Trophoblast cell (in vitro differentiated cells and primary cell): ENCODE measurements at regions not wholly inside any gene's neighbourhood (a gene's known extent, or its start where the extent isn't known, plus 50 kb on each side); places are given as distances from the start of the nearest gene placed in this dataset.

Experiments used
- DNase-seq, 2 donors: peaks; one replicate each; pipeline ENCODE4 v3.0.0-alpha.2; 2016
- H2AFZ ChIP-seq: 2 replicates; pipeline ENCODE4 v1.6.1; 2013; ENCODE audit warnings: low read length, moderate library complexity, mild to moderate bottlenecking; ENCODE audit not compliant: insufficient read depth, poor library complexity
- H2AK5ac ChIP-seq: 2 replicates; pipeline ENCODE4 v1.6.1; 2013; ENCODE audit warnings: mild to moderate bottlenecking, low read length
- H2BK120ac ChIP-seq: 2 replicates; pipeline ENCODE4 v1.6.1; 2013; ENCODE audit warnings: low read length, mild to moderate bottlenecking, moderate library complexity; ENCODE audit not compliant: insufficient read depth, poor library complexity
- H2BK12ac ChIP-seq: 2 replicates; pipeline ENCODE4 v1.6.1; 2013; ENCODE audit warnings: mild to moderate bottlenecking, low read length, moderate library complexity
- H2BK5ac ChIP-seq: 2 replicates; pipeline ENCODE4 v1.6.1; 2013; ENCODE audit warnings: low read length, low read depth, moderate library complexity, mild to moderate bottlenecking; ENCODE audit not compliant: poor library complexity
- H3K14ac ChIP-seq: 2 replicates; pipeline ENCODE4 v1.6.1; 2013; ENCODE audit warnings: mild to moderate bottlenecking, low read length
- H3K18ac ChIP-seq: 2 replicates; pipeline ENCODE4 v1.6.1; 2013; ENCODE audit warnings: mild to moderate bottlenecking, low read length
- H3K23ac ChIP-seq: 2 replicates; pipeline ENCODE4 v1.6.1; 2013; ENCODE audit warnings: low read length
- H3K27ac ChIP-seq: 2 replicates; pipeline ENCODE4 v1.5.1; 2013; ENCODE audit warnings: low read depth, mild to moderate bottlenecking, inconsistent platforms, low read length, moderate library complexity
- H3K27me3 ChIP-seq: 2 replicates; pipeline ENCODE4 v1.6.1; 2013; ENCODE audit warnings: inconsistent platforms, mild to moderate bottlenecking, low read length, moderate library complexity; ENCODE audit not compliant: insufficient read depth
- H3K36me3 ChIP-seq, 2 experiments: 1 replicate in 1 of 2; 2 replicates in 1 of 2; pipeline ENCODE4 v1.6.1; 2013; ENCODE audit warnings: low read length in 2 of 2, mild to moderate bottlenecking in 2 of 2, moderate library complexity in 1 of 2; ENCODE audit not compliant: insufficient read depth in 2 of 2, control insufficient read depth in 1 of 2
- H3K4ac ChIP-seq: 2 replicates; pipeline ENCODE4 v1.6.1; 2013; ENCODE audit warnings: low read depth, mild to moderate bottlenecking, low read length, moderate library complexity
- H3K4me1 ChIP-seq, 2 experiments: 1 replicate in 1 of 2; 2 replicates in 1 of 2; pipeline ENCODE4 v1.6.1; 2013; ENCODE audit warnings: low read length in 2 of 2, mild to moderate bottlenecking in 2 of 2, moderate library complexity in 1 of 2; ENCODE audit not compliant: insufficient read depth in 2 of 2, control insufficient read depth in 1 of 2
- H3K4me2 ChIP-seq: 2 replicates; pipeline ENCODE4 v1.6.1; 2013; ENCODE audit warnings: inconsistent platforms, mild to moderate bottlenecking, low read length, moderate library complexity
- H3K4me3 ChIP-seq: 2 replicates; pipeline ENCODE4 v1.5.1; 2013; ENCODE audit warnings: mild to moderate bottlenecking, low read depth, low read length, inconsistent platforms
- H3K79me1 ChIP-seq: one replicate; pipeline ENCODE4 v1.6.1; 2013; ENCODE audit warnings: low read length
- H3K79me2 ChIP-seq: 2 replicates; pipeline ENCODE4 v1.6.1; 2013; ENCODE audit warnings: low read length, mild to moderate bottlenecking; ENCODE audit not compliant: control insufficient read depth, insufficient read depth, poor library complexity
- H3K9ac ChIP-seq: 2 replicates; pipeline ENCODE4 v1.6.1; 2013; ENCODE audit warnings: mild to moderate bottlenecking, low read length
- H3K9me3 ChIP-seq: 2 replicates; pipeline ENCODE4 v1.6.1; 2013; ENCODE audit warnings: low read depth, mild to moderate bottlenecking, control low read depth, inconsistent platforms, low read length; ENCODE audit not compliant: insufficient read depth
- H4K12ac ChIP-seq: 2 replicates; pipeline ENCODE4 v1.6.1; 2013; ENCODE audit warnings: low read depth, mild to moderate bottlenecking, low read length, moderate library complexity
- H4K8ac ChIP-seq: 2 replicates; pipeline ENCODE4 v1.6.1; 2013; ENCODE audit warnings: low read depth, mild to moderate bottlenecking, low read length, moderate library complexity
- H4K91ac ChIP-seq: one replicate; pipeline ENCODE4 v1.6.1; 2013; ENCODE audit warnings: low read depth, mild to moderate bottlenecking, low read length, moderate library complexity
- WGBS: extraction: QIAGEN DNeasy Blood & Tissue Kit; methylation state at CpG from one replicate; pipeline ENCODE4 v1.1.7; 2013; ENCODE audit warnings: missing lambda C conversion rate; ENCODE audit not compliant: insufficient read length, insufficient coverage; ENCODE audit errors: extremely low coverage; 5-methylcytosine and 5-hydroxymethylcytosine counted together

GRCh38 chrX:93319609-93320008 is 353.8 kb downstream of the NAP1L3 start:
- Histone ChIP-seq H3K14ac (no peak overlapping the region), H4K8ac (no peak overlapping the region), H3K9me3 (no peaks in the 10 kb centered on the region), H3K4ac (no peak overlapping the region), H3K18ac (no peak overlapping the region), H3K23ac (no peak overlapping the region), H2AK5ac (no peak overlapping the region), H3K4me2 (no peak overlapping the region), H2BK5ac (no peak overlapping the region), H3K4me3 (no peak overlapping the region), H4K91ac (no peak overlapping the region), H3K9ac (no peak overlapping the region), H2BK120ac (no peak overlapping the region), H4K12ac (no peak overlapping the region), H3K27ac (no peak overlapping the region), H3K27me3 (no peaks in the 10 kb centered on the region), H2BK12ac (no peak overlapping the region), H3K79me2 (no peaks in the 10 kb centered on the region), H3K4me1 (no peaks in the 10 kb centered on the region), H2AFZ (no peak overlapping the region), H3K36me3 (no peaks in the 10 kb centered on the region), H3K79me1 (no peaks in the 10 kb centered on the region)
- no CpG with 5 or more reads among the region's 5 CpGs for WGBS
- no peak for DNase-seq
